ENCODE measurements at regions not wholly inside any gene's neighbourhood (a gene's known extent, or its start where the extent isn't known, plus 50 kb on each side); places are given as distances from the start of the nearest gene placed in this dataset.
"Not testable (repeated sequence)": the region's sequence is repeated elsewhere in the genome, so short reads cannot be mapped to it uniquely, and the experiment has no call there.

DNA sequence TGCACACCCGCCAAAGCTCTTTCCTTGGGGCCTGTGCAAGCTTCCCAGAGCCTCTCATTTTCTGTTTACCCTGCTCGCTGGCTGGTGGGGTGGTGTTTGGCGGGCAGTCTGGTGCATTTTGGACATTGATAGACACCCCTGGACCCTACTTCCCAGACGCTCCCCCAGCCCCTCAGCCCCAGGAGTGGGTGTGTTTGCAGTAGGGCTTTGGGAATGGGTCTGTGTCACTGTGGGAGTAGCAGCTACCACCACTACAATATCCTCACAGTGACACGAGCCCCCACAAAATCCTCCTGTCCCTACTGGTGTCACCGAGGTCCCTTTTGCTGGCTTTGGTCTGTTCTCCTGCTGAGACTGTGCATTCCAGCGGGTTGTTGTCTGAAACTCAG, 371.3 kb downstream of the TMEM121 start:
- Mint-ChIP-seq H3K4me3 (no peak overlapping the region), H3K27me3 (peaks cover 16% of the 10 kb centered on the region), H3K36me3 (no peaks in the 10 kb centered on the region), H3K27ac (no peak overlapping the region), H3K9me3 (no peaks in the 10 kb centered on the region), H3K4me1 (no peaks in the 10 kb centered on the region)

DNA sequence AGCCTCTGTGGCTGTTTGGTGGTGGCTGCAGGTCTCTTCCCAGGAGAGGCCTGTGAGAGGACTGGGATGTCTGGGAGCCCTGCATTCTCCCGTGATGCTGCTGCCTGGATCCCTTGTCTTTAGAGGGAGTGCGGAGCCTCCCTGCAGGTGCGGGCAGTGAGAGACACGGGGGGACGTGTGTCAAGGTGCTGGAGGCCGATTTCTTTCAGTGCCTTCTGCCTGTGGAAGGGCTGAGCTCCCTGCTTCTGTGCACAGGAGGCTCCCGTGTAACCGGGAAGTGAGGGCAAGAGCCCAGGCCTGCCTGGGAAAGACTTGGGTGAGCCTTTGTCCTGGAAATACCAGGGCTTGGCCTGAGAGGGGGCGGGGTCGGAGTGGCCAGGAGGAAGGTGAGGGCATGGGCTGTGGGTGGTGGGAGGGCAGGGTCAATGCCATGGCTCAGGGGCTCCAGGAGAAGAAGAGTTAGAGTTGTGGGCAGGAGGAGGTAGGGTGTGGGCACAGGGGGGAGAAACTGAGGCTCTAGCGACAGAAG, 372.2 kb downstream of the TMEM121 start:
- Mint-ChIP-seq H3K9me3 (no peaks in the 10 kb centered on the region), H3K36me3 (no peaks in the 10 kb centered on the region), H3K4me3 (no peak overlapping the region), H3K27ac (no peak overlapping the region), H3K27me3 (peaks cover 15% of the 10 kb centered on the region), H3K4me1 (no peaks in the 10 kb centered on the region)

DNA sequence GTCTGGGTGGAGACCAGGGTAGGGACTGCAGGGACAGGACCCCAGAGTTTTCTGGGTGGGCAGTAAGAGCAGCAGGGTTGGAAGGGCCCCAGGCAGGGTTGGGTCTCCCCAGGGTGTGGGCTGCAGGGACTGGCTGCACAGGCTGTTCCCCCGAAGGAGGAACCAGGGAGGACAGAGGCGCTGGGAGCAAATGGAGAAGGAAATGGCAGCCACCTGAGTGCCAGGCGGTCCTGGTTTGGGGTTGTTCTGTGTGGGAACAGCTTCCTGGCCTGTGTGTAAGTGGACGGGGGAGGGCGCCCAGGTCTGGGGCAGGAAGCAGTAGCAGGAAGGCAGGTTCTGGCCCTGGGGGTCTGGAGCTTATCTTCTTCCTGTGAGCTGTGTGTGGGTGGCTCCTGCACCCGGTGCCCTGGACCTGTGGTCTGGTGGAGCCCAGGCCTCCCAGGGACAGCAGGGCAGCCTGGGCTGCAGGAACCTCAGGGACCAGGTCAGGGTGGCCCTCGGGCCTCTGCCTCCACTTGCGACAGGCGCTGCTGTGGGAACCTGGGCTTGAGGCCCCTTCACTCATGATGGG, 372.8 kb downstream of the TMEM121 start:
- H3K9me3 Mint-ChIP-seq = no peaks in the 10 kb centered on the region
- no peak overlapping the region for H3K27ac Mint-ChIP-seq
- H3K36me3 Mint-ChIP-seq = no peaks in the 10 kb centered on the region
- H3K4me3 Mint-ChIP-seq = no peak overlapping the region
- H3K27me3 Mint-ChIP-seq = peaks cover 15% of the 10 kb centered on the region
- no peaks in the 10 kb centered on the region for H3K4me1 Mint-ChIP-seq

DNA sequence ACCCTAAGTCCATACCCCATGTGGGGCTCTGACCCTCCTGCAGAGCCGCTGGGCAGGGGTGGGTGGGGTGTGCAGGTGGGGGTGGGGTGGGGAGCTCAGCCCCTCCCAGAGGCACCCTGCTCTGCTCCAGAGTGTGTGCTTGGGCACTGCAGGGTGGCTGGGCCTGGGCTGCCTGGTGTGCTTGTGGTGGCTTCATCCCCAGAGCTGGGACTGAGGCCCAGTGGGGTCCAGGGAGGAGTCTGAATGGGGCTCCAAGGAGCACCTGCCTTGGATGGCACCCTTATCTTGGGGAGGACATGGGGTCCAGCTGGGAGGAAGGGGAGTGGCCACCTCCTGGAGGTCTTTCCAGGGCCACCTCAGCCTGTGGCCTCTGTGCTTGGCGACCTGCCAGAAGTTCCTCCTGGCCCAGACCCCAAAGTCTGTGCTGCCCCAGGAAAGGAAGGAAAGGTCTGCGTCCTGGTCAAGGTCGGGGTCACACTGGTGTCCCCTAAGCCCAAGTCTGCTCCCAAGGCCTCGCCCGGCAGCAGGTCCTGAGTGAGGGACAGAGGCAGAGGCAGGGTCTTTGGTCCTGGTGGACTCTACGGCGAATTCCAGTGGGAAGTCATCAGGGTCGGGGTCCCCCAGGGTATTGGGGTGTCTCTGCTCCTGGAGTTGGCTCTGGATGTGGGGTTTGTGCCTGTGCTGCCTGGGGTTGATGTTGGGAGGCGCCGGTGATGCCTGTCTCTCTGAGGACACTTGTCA, 373.4 kb downstream of the TMEM121 start:
- Mint-ChIP-seq H3K9me3 (no peaks in the 10 kb centered on the region), H3K27ac (no peak overlapping the region), H3K27me3 (peaks cover 15% of the 10 kb centered on the region), H3K36me3 (no peaks in the 10 kb centered on the region), H3K4me3 (no peak overlapping the region), H3K4me1 (no peaks in the 10 kb centered on the region)

DNA sequence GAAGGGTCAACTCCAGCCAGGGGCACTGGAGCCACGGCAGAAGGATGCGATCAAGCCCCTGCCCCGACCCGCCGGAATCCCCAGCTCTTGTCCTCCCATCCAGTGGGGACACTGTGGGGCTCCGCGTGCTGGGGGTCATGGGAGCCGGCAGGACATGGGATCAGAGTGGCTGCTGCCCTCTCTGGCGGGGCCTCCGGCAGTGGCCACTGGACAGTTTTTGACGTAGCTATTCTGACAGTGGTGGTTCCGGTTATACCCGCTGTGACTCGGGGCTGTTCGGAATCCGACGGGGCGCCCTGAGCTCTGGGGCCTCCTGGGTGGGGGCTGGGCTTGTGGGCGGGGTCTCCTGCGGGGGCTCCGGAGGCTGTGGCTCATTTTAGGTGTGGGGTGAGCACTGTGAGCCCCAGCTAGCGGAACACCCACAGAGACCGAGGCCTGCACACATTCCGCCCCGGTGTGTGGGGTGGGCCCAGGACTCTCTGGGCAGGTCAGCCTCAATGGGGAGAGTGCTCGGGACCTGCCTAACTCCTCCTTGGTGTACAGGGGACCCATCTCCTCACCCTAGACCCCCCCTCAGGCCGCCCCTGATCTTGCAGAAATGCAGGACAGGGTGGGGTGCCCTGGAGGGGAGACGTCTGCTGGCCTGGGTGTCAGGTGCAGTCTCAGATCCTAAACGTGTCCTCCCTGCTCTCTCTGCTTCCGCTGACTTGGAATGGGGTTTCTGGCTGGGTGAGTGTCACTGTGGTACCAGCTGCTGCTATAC, 374.2 kb downstream of the TMEM121 start:
- Mint-ChIP-seq H3K4me1 (no peaks in the 10 kb centered on the region), H3K27ac (no peak overlapping the region), H3K4me3 (no peak overlapping the region), H3K27me3 (peaks cover 14% of the 10 kb centered on the region), H3K36me3 (no peaks in the 10 kb centered on the region), H3K9me3 (no peaks in the 10 kb centered on the region)

DNA sequence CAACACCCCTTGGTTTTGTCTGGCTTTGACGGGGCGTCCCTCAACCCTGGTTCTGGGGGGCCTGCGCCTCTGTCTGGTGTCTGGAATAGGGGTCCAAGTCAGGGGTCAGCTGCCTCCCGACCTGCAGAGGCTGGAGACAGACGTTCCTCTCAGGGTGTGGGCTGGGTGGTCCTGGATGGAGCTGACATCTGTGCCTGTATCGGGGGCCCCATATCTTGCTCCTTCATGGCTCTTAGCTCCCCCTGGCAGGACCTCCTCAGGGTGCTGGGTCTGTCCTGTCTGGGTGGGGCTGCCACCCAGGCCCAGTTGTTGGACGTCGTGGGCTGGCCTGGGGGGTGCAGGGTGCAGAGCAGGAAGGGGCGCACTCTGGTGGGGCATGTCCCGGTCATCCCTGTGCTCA, 374.8 kb downstream of the TMEM121 start:
- H3K27me3 Mint-ChIP-seq = peaks cover 16% of the 10 kb centered on the region
- H3K4me1 Mint-ChIP-seq = no peaks in the 10 kb centered on the region
- H3K4me3 Mint-ChIP-seq = no peak overlapping the region
- H3K27ac Mint-ChIP-seq = no peak overlapping the region
- H3K36me3 Mint-ChIP-seq = no peaks in the 10 kb centered on the region
- H3K9me3 Mint-ChIP-seq = no peaks in the 10 kb centered on the region

DNA sequence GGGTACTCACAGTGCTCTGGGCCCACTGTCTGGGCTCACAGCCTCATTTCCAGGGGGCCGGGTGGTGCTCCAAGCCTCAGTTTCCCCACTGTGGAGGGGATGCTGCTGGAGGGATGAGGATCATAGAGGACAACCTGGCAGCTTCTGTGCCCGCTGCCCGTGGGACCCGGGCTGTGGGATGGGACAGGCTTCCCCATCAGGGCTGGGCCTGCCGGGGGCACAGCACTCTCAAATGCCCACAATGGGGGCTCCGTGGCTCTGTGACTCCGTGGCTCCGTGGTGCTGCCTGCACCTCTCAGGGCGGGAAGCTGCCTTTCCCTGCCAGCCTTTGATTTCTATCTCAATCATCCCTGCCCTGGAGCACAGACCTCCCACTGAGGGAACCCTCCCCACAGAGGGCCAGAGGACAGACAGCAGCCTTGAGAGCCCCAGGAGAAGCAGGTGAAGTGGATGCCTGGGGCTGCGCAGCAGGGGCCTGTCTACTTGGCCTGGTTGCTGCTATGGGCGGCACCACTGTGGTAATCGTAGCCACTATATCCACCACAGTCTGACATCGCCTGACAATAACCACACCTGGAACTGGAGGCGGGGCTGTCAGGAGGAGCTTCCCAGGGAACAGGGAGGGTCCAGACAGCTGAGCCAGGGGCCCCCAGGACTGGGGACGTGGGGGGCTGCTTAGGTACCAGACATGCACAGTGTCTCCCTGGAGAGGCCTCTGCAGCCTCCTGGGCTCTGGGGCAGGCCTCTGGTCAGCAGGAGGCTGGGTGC, 375.9 kb downstream of the TMEM121 start:
- no peak overlapping the region for H3K27ac Mint-ChIP-seq

DNA sequence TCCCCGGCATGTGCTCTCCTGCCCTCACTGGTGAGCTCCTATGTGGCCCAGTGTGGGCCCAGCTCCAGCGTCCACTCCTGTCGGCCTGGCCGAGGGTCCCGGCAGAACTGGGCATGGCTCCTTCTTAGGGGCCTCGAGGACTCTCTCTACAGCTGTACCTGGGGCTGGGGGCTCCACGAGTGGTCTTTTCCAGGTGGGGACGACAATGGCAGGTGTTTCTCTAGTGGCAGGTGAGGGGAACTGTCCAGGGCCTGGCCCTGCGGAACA, 376.4 kb downstream of the TMEM121 start:
- peaks cover 16% of the 10 kb centered on the region for H3K27me3 Mint-ChIP-seq
- not testable (repeated sequence) for H3K4me1 Mint-ChIP-seq, H3K9me3 Mint-ChIP-seq, H3K36me3 Mint-ChIP-seq, H3K4me3 Mint-ChIP-seq, H3K27ac Mint-ChIP-seq

More for the DNA sequence above, 375.9 kb downstream of the TMEM121 start:
- Mint-ChIP-seq H3K9me3 (no peaks in the 10 kb centered on the region), H3K4me3 (no peak overlapping the region), H3K4me1 (no peaks in the 10 kb centered on the region), H3K36me3 (no peaks in the 10 kb centered on the region), H3K27me3 (peaks cover 16% of the 10 kb centered on the region)

DNA sequence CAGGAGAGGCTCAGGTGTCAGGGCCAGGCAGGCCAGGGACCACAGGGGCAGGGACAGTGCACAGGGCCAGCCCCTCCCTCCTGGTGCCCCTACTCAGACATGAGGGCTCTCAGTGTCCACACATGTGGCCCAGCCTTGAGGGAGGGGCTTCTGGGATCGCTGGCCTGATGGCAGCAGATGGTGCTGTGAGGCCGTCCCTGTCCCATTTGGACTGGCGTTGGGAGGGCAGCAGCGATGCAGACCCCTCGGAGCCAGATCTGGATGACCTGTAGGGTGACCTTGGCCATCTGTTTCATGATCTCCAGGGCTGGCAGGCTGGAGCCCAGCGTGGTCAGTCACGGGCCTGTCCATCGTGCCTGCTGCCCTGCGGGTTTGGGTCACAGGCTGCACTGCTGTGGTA, 377.6 kb downstream of the TMEM121 start:
- H3K4me1 Mint-ChIP-seq = no peaks in the 10 kb centered on the region
- H3K27ac Mint-ChIP-seq = no peak overlapping the region
- H3K9me3 Mint-ChIP-seq = no peaks in the 10 kb centered on the region
- H3K27me3 Mint-ChIP-seq = peaks cover 17% of the 10 kb centered on the region
- H3K36me3 Mint-ChIP-seq = no peaks in the 10 kb centered on the region
- no peak overlapping the region for H3K4me3 Mint-ChIP-seq

DNA sequence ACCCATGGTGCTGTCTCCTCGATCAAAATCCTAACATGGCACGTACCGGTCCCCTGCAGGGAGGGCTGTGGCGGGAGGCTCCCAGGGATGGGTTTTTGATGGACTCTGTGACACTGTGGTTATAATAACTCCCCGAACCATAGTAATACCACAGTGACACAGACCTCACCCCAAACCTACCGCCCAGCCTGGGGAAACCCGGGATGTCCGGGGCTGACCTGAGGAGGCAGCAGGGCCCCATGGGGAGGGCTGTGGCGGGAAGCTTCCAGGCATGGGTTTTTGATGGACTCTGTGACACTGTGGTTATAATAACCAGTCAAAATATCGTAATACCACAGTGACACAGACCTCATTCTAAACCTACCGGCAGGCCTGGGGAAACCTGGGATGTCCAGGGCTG, 378.0 kb downstream of the TMEM121 start:
- Mint-ChIP-seq H3K27ac (no peak overlapping the region), H3K9me3 (no peaks in the 10 kb centered on the region), H3K36me3 (no peaks in the 10 kb centered on the region), H3K4me3 (no peak overlapping the region), H3K4me1 (no peaks in the 10 kb centered on the region), H3K27me3 (peaks cover 18% of the 10 kb centered on the region)

DNA sequence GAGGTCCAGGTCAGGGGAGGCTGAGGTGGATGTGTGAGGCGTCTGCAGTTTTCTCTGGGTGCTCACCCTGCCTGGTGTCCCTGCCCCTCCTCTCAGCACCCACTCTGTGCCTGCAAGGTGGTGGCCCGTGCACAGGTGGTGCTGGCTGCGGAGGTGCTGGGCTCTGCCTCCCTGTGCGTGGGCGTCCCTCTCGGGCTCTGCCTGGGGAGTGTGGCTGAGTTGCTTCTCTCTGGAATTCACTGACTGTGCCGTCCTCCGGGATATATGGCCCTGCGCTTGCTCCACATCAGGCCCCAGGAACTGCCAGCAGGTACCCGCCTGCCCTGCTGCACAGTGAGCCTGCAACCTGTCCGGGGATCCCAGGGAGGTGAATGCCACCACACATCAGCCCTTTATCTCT, 379.1 kb downstream of the TMEM121 start:
- Mint-ChIP-seq H3K4me3 (no peak overlapping the region), H3K4me1 (no peaks in the 10 kb centered on the region), H3K27me3 (peaks cover 21% of the 10 kb centered on the region), H3K27ac (no peak overlapping the region), H3K9me3 (no peaks in the 10 kb centered on the region), H3K36me3 (no peaks in the 10 kb centered on the region)

DNA sequence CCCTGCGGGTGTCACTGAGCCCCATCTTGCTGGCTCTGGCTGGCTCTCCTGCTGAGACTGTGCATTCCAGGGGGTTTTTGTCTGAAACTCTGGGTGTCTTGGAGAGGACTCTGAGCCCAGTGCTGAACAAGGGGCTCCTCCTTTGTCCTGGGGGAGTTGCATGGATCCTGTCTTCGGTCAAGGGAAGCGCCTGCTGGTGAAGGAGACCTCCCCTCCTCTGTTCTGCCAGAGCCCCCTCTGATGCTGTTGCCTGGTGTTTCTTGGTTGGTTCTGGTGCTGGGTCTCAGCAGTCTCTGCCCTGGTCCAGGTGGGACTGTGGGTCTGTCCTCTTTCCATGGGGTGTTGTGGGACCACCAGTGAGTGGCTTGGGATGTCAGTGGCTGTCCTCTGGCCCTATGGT, 380.9 kb downstream of the TMEM121 start:
- Mint-ChIP-seq H3K4me3 (no peak overlapping the region), H3K36me3 (no peaks in the 10 kb centered on the region), H3K4me1 (no peaks in the 10 kb centered on the region), H3K9me3 (no peaks in the 10 kb centered on the region), H3K27me3 (peaks cover 14% of the 10 kb centered on the region), H3K27ac (no peak overlapping the region)

DNA sequence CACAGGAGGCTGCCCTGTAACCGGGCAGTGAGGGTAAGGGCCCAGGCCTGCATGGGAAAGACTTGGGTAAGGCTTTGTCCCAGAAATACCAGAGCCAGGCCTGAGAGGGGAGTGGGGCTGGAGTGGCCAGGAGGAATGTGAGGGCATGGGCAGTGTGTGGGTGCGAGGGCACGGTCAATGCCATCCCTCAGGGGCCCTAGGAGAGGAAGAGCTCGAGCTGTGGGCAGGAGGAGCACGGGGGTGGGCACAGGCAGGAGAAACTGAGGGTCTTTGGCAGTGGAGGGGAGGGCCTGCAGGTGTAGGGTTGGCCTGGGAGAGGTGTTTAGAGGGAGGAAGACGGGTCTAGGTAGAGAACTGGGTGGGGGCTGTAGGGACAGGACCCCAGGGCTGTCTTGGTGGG, 381.6 kb downstream of the TMEM121 start:
- H3K4me3 Mint-ChIP-seq = no peak overlapping the region
- no peaks in the 10 kb centered on the region for H3K36me3 Mint-ChIP-seq
- peaks cover 14% of the 10 kb centered on the region for H3K27me3 Mint-ChIP-seq
- no peaks in the 10 kb centered on the region for H3K4me1 Mint-ChIP-seq
- no peak overlapping the region for H3K27ac Mint-ChIP-seq
- no peaks in the 10 kb centered on the region for H3K9me3 Mint-ChIP-seq

DNA sequence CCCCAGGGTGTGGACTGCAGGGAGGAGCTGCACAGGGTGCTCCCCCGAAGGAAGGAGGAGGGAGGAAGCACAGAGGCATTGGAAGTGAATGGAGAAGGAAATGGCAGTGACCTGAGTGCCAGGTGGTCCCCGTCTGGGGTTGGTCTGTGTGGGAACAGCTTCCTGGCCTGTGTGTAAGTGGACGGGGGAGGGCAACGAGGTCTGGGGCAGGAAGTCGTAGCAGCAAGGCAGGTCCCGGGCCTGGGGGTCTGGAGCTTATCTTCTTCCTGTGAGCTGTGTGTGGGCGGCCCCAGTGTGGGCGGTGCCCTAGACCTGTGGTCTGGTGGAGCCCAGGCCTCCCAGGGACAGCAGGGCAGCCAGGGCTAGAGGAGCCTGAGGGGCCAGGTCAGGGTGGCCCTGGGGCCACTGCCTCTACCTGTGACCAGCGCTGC, 382.1 kb downstream of the TMEM121 start:
- Mint-ChIP-seq H3K36me3 (no peaks in the 10 kb centered on the region), H3K27ac (no peak overlapping the region), H3K4me1 (no peaks in the 10 kb centered on the region), H3K27me3 (peaks cover 13% of the 10 kb centered on the region), H3K4me3 (no peak overlapping the region), H3K9me3 (no peaks in the 10 kb centered on the region)

DNA sequence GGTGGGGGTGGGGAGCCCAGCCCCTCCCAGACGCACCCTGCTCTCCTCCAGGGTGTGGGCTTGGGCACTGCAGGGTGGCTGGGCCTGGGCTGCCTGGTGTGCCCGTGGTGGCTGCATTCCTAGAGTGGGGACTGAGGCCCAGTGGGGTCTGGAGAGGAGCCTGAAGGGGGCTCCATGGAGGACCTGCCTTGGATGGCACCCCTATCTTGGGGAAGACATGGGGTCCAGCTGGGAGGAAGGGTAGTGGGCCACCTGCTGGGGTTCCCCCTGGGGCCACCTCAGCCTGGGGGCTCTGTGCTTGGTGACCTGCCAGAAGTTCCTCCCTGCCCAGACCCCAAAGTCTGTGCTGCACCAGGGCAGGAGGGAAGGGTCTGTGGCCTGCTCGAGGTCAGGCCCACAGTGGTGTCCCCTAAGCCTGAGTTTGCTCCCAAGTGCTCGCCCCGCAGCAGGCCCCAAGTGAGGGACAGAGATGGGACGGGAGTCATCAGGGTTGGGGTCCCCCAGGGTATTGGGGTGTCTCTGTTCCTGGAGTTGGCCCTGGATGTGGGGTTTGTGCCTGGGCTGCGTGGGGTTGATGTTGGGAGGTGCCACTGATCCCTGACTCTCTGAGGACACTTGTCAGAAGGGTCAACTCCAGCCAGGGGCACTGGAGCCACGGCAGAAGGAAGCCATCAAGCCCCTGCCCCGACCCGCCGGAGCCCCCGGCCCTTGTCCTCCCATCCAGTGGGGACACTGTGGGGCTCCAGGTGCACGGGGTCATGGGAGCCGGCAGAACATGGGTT, 382.9 kb downstream of the TMEM121 start:
- Mint-ChIP-seq H3K27ac (no peak overlapping the region), H3K36me3 (no peaks in the 10 kb centered on the region), H3K4me1 (no peaks in the 10 kb centered on the region), H3K4me3 (no peak overlapping the region), H3K27me3 (peaks cover 13% of the 10 kb centered on the region), H3K9me3 (no peaks in the 10 kb centered on the region)

Measured in activated naive CD4-positive, alpha-beta T cell treated with anti-CD3 and anti-CD28 coated beads, Interleukin-2, amount 50 U/mL, for 24 hours (primary cell).